T-helper 1 cell (primary cell): ENCODE measurements at regions not wholly inside any gene's neighbourhood (a gene's known extent, or its start where the extent isn't known, plus 50 kb on each side); places are given as distances from the start of the nearest gene placed in this dataset.

Experiments
- DNase-seq, 5 donors: peaks; one replicate each; pipeline ENCODE4 v3.0.0-alpha.2; 2012 to 2020

DNA sequence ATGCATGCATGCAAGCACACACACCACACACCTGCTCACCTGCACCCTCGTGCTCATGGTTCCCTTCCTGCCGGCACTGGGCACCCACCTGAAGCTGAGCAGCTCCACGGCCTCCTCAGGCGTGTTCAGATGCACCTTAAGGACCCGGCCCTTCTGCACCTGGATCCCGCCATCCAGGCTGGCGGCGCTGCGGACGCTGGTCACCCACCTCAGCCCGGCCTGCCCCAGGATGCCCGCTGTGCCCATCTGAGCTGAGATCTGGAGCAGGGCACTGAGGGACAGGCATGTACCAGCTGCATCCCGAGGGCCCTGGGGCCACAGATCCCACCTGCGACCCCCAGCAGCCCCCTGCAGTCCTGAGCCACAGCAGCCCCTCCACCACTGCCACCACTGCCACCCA lies 110.0 kb downstream of the LITAF start:
- no peak for DNase-seq

DNA sequence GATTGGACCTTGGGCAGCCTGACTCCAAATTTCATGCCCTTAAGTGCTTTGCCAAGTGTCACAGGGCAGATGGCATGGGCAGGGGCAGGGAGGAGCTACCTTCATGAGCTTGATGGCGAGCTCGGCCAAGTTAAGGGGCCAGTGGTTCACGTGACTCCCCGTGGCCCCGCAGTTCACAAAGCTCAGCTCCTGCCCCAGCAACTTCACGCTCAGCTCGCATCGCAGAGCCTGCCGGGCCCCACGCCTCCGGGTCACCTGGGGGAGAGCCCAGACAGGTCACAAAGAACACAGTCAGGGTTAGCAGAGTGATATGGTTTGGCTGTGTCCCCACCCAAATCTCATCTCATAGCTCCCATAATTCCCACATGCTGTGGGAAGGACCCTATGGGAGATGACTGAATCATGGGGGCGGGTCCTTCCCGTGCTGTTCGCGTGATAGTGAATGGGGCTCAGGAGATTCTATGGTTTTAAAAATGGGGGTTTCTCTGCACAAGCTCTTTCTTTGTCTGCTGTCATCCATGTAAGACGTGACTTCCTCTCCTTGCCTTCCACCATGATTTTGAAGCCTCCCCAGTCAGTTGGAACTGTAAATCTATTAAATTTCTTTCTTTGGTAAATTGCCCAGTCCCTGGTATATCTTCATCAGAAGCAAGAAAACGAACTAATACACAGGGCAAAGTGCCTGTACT lies 108.1 kb downstream of the LITAF start:
- DNase-seq = no peak

GRCh38 chr16:11479916-11480315 lies 106.8 kb downstream of the LITAF start:
- no peak for DNase-seq

GRCh38 chr16:11480634-11481033 lies 106.1 kb downstream of the LITAF start:
- DNase-seq = no peak

GRCh38 chr16:11481987-11482386 lies 104.7 kb downstream of the LITAF start:
- DNase-seq = no peak

GRCh38 chr16:11482946-11483748 lies 103.6 kb downstream of the LITAF start:
- no peak for DNase-seq

GRCh38 chr16:11484691-11485258 lies 101.9 kb downstream of the LITAF start:
- DNase-seq = no peak

GRCh38 chr16:11485676-11486075 lies 101.0 kb downstream of the LITAF start:
- no peak for DNase-seq

- no peak for DNase-seq
Observed at GRCh38 chr16:11487289-11487688, 99.4 kb downstream of the LITAF start.

DNA sequence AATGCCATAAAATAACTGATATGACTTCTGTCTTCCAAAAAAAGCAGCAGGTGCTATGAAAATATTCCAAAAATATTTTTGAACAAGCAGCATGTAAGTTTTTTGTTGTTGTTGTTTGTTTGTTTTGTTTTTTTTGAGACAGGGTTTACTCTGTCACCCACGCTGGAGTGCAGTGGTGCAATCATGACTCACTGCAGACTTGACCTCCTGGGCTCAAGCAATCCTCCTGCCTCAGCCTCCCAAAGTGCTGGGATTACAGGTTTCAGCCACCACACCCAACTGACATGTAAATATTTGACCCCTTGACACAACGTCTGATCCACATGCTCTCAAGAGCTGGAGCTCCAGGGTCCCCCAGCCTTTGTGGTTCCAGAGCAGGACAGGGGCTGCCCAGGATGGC lies 98.4 kb downstream of the LITAF start:
- no peak for DNase-seq

GRCh38 chr16:11491524-11491923 lies 95.2 kb downstream of the LITAF start:
- DNase-seq = no peak

- no peak for DNase-seq
Observed at GRCh38 chr16:11492808-11493530, 93.8 kb downstream of the LITAF start.

DNA sequence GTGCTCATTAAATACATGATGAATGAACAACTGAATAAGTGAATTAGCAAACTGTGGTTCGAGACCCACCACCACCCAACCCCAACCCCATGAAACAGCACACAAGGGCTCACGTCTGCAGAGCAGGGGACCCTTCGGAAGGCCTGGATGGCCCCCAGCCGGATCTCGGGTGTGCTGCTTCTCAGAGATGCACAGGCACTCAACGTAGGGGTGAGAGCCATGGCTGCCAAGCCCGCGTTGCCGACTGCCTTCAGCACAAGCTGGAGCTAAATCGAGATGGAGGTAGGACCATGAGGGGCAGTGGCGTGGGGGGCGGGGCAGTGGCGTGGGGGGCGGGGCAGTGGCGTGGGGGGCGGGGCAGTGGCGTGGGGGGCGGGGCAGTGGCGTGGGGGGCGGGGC lies 93.2 kb downstream of the LITAF start:
- no peak for DNase-seq

DNA sequence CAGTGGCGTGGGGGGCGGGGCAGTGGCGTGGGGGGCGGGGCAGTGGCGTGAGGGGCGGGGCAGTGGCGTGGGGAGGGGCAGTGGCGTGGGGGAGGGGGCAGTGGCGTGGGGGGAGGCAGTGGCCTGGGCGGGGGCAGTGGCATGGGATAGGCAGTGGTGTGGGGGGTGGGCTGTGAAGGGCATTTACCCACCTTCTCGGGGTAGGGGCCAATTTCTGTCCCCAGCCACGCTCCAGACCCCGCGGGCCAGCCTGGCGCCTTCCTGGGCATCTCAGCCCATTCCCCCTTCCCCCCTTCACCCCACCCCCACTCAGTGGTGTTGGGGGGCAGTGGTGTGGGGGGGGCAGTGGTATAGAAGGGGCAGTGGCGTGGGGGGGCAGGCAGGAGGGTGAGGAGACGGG lies 92.7 kb downstream of the LITAF start:
- no peak for DNase-seq

- DNase-seq = no peak
Observed at GRCh38 chr16:11494433-11494832, 92.3 kb downstream of the LITAF start.

GRCh38 chr16:11495066-11495407 lies 91.7 kb downstream of the LITAF start:
- no peak for DNase-seq
